Retinal pigment epithelial cell (primary cell): ENCODE measurements at regions not wholly inside any gene's neighbourhood (a gene's known extent, or its start where the extent isn't known, plus 50 kb on each side); places are given as distances from the start of the nearest gene placed in this dataset.

Source experiments
- DNase-seq: peaks from one replicate; pipeline ENCODE4 v3.0.0-alpha.2; 2010; ENCODE audit warnings: low read depth
- H3K4me3 ChIP-seq: 2 replicates; pipeline ENCODE4 v1.5.1; 2011; ENCODE audit warnings: mild to moderate bottlenecking, low read length, control low read depth, moderate library complexity
- TF ChIP-seq, protein P1 (sequence below): conservative IDR thresholded peaks from 2 replicates; pipeline ENCODE4 v1.5.1; 2011; ENCODE audit warnings: low read depth, low read length, control low read depth, inconsistent platforms

DNA sequence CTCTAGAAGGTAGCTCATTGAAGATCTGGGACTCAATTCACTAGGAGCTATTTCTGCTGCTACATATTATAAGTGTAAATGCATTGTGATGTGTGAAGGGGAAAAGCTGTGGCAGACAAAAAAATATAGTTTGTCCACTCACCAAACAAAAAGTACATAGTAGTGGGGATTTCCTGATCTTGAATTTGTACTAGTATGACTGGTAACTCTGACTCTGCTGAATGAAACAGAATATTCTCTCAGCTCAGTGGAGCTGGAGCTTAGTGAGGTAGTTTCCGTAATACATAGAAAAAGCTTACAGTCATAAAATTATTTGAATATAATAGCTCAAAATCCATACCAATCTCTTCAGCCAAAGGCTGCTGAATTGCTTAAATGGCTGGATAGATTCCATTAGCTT, 455.6 kb upstream of the CD180 start:
- no peak overlapping the region for H3K4me3 ChIP-seq
- TF ChIP-seq, protein P1, sequence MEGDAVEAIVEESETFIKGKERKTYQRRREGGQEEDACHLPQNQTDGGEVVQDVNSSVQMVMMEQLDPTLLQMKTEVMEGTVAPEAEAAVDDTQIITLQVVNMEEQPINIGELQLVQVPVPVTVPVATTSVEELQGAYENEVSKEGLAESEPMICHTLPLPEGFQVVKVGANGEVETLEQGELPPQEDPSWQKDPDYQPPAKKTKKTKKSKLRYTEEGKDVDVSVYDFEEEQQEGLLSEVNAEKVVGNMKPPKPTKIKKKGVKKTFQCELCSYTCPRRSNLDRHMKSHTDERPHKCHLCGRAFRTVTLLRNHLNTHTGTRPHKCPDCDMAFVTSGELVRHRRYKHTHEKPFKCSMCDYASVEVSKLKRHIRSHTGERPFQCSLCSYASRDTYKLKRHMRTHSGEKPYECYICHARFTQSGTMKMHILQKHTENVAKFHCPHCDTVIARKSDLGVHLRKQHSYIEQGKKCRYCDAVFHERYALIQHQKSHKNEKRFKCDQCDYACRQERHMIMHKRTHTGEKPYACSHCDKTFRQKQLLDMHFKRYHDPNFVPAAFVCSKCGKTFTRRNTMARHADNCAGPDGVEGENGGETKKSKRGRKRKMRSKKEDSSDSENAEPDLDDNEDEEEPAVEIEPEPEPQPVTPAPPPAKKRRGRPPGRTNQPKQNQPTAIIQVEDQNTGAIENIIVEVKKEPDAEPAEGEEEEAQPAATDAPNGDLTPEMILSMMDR: no peak
- DNase-seq: no peak

GRCh38 chr5:67651180-67651579, 454.6 kb upstream of the CD180 start:
- TF ChIP-seq, protein P1: no peak
- no peak overlapping the region for H3K4me3 ChIP-seq
- no peak for DNase-seq

DNA sequence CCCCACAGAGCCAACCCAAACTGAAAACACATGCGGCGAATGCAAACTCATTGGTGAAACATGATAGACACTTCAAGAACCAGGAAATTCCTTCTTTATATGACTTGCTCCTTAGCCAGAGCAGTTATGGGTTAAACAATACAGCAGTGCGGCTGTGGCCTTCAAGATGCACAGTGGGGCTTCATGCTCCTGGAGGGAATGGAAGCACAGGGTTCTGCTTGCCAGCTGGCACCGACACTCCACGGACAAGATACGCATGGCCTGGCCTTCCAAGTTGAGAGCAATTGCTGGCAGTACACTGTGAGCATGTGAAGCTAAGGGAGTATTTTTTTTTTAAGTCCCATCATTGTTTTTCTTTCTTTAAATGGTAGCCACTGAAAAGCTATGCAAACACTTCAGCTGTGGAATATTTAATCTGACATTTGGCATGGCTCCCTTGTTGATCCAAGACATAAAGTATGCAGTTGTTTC, 451.6 kb upstream of the CD180 start:
- H3K4me3 ChIP-seq: no peak overlapping the region
- TF ChIP-seq, protein P1: no peak
- DNase-seq: peak; percentile 92

DNA sequence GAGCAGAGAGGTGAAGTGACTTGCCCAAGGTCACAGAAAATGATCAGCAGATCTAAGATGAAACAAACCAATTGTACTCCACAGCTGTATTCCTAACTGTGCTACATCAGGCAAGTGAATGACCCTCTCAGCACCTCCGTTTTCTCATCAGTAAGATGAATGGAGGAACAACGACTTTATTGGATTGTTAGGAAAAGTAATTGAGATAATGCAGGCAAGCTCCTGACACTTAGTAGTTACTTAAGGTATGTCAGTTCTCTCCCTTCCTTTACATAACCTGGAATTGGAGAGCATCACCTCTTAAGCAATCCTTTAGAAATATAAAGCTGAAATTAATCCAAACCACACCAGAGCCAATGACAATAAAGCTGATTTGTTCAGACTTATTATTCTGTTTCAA, 451.2 kb upstream of the CD180 start:
- TF ChIP-seq, protein P1: no peak
- no peak overlapping the region for H3K4me3 ChIP-seq
- no peak for DNase-seq

DNA sequence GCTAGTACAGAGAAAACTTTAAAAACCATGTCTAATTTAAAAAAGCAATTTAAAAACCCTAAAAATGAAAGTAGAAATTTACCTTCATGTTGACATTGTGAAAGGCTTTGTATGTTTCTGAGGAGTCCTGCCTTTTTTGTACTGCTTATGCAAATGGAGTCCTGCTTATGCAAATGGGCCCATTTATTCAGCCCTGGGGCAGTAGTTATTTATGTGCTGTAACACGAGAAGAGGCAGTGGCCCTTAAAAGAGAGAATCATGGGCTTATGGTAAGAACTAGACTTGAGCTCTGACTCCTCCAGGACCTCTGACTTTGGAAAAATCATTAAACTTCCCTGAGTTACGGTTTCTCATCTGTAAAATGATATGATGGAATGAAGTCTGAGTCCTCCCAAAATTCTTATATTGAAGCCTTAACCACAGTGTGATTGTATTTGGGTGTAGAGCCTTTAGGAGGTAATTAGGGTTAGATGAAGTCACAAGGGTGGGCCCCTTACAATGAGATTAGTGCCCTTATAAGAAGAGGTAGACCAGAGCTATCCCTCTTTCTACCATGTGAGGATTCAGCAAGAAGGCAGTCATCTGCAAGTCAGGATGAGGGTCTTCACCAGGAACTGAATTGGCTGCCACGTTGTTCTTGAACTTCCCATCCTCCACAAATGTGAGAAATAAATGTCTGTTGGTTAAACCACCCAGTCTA, 447.8 kb upstream of the CD180 start:
- H3K4me3 ChIP-seq: no peak overlapping the region
- no peak for DNase-seq
- TF ChIP-seq, protein P1: no peak

GRCh38 chr5:67643536-67643935, 446.9 kb upstream of the CD180 start:
- peak; percentile 62 for DNase-seq
- TF ChIP-seq, protein P1: no peak
- no peak overlapping the region for H3K4me3 ChIP-seq

DNA sequence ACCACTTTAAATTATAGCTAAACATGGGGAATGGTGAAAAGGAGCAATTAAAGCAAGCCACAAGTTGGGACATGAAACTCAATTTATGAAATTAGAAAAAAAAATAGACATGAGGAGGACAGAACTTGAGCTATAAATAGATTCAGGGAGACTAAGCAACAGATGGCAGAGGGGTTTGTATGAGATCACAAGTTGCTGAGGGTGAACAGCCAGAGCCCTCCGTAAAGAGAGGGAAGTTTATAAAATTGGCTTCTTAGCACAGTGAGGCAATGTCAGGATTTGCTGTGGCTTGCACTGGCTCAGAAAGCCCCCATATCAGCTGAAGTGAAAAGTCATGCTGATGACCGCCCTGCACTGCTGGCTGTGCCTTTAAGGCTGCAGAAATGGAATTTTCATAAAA, 443.4 kb upstream of the CD180 start:
- no peak overlapping the region for H3K4me3 ChIP-seq
- TF ChIP-seq, protein P1: no peak
- no peak for DNase-seq
